ENCODE measurements at regions not wholly inside any gene's neighbourhood (a gene's known extent, or its start where the extent isn't known, plus 50 kb on each side); places are given as distances from the start of the nearest gene placed in this dataset.

DNA sequence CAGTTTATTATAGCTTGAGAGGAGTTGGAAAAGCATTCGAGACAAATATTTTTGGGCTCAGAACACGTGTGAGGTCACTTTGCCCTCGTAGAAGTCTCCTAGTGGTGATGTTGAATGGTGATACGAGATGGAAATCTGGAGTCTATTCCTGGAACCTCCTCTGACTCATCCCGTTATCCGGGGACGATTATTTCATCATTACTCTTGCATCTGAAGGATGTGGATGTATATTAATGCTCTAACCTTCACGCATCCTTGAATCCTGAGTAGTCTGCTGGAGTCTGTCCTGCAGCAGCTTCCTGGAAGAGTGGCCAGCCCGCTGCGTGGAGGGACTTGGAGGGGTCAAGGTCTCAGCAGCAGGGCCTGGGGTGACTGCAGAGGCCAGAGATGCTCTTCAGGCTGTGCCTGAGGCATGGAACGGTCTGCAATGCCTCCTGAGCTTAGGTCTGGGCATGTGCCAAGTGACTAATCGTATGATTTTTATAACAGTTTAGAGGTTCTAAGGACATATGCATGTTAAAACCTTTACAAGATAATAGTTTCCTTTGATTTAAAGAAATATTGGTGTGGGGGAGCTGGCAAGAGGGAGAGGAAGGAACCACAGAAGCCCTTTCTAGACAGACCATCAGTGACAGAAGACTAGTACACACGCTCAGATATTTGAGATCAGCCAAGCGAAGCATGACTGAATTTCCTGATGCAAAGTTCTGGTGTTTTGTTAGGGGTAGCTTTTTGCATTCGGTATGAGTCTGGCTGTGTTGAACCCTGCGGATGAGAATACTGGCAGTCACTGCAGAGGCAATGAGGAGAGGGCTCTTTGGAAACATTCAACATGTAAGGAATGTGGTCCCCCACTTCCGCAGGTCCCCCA, 400.2 kb downstream of the QKI start:
- peak; percentile 27 for DNase-seq (ENCODE audit: low read depth)
- no peak overlapping the region for H3K4me3 ChIP-seq (ENCODE audit: low read depth, low read length)
- TF ChIP-seq, protein P1, sequence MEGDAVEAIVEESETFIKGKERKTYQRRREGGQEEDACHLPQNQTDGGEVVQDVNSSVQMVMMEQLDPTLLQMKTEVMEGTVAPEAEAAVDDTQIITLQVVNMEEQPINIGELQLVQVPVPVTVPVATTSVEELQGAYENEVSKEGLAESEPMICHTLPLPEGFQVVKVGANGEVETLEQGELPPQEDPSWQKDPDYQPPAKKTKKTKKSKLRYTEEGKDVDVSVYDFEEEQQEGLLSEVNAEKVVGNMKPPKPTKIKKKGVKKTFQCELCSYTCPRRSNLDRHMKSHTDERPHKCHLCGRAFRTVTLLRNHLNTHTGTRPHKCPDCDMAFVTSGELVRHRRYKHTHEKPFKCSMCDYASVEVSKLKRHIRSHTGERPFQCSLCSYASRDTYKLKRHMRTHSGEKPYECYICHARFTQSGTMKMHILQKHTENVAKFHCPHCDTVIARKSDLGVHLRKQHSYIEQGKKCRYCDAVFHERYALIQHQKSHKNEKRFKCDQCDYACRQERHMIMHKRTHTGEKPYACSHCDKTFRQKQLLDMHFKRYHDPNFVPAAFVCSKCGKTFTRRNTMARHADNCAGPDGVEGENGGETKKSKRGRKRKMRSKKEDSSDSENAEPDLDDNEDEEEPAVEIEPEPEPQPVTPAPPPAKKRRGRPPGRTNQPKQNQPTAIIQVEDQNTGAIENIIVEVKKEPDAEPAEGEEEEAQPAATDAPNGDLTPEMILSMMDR (IDR thresholded peaks at IDR 0.05; ENCODE audit: insufficient read depth, low read depth, low read length, missing control alignments): no peak

DNA sequence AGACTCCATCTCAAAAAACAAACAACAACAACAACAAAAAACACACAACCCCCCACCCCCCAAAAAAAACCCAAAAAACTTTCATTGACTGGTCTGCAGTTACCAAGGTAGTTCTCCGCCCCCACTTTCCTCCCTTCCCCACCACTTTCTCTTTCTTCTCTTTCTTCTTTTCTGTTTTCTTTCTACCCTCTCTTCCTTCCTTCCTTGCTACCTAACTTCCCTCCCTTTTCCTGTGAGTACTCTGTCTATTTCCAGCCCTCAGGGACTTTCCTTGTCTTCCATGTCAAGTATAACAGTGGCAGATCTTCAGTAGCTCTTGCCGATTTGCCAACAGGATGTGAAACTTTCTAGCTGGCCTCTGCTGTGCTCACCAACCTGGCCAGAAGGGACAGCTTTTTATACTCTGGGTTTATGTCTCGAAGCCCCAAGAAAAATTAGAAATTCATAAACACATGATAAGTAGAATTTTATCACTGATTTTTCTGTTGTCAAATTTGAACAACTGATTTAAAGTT, 399.5 kb downstream of the QKI start:
- no peak overlapping the region for H3K4me3 ChIP-seq (ENCODE audit: low read depth, low read length)
- DNase-seq (ENCODE audit: low read depth): peak; percentile 48
- TF ChIP-seq, protein P1 (IDR thresholded peaks at IDR 0.05; ENCODE audit: insufficient read depth, low read depth, low read length, missing control alignments): no peak

DNA sequence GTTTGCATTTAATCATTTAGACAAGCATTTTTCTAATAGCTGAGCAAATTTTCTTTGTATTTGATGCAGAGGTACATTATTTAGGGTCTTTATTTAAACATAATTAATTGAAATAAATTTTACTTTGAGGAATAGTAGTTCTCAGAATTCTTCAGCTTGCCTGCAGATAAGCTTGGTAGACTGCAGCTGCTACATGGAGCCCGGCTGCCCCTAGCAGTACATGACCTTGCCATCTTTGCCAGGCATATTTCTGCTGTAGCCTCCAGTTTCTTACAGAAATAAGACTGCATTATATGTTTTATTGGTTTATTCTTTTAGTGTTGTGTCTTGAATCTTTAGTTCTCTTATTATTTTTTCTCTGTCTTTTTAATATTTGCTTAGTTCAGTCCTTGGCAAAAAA, 396.8 kb downstream of the QKI start:
- H3K4me3 ChIP-seq (ENCODE audit: low read depth, low read length): no peak overlapping the region
- TF ChIP-seq, protein P1 (IDR thresholded peaks at IDR 0.05; ENCODE audit: insufficient read depth, low read depth, low read length, missing control alignments): no peak
- DNase-seq (ENCODE audit: low read depth): no peak

DNA sequence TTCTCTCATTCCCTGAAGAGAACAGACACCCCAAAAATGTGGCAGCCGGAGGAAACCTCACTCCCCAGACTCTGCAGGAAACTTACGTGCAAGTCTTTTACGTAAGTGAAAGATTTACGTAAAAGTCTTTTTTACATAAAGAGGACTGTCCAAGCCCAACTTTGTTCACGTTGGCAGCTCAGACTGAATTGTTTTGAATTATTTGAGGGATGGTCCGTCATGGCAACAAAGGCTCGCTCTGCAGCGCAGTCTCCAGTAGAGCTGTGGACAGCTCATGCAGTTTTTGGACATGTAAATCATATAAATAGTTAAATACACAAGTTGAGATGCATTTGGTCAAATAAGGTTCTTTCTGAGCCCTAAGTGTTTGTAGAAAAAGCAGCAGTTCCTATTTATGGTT, 394.8 kb downstream of the QKI start:
- no peak for DNase-seq (ENCODE audit: low read depth)

DNA sequence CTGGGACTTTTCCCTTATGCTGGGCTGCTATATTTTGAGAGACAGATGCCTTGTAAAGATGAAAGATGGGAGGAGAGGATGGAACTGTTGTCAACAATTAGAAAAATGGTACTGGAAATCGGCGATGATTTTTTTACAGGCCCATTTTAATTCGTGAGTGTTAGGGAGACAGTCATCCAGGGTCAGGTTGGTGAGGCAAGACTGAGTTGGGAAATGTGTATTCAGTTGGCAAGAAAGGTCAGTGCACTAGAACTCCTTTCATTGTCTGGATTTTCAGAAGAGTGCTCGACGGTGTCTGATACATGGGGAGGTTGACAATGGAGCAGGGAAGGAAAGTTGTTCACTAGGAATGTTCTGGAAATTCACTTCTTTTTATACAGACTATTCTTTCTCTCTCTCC, 394.4 kb downstream of the QKI start:
- TF ChIP-seq, protein P1 (IDR thresholded peaks at IDR 0.05; ENCODE audit: insufficient read depth, low read depth, low read length, missing control alignments): no peak
- no peak overlapping the region for H3K4me3 ChIP-seq (ENCODE audit: low read depth, low read length)
- no peak for DNase-seq (ENCODE audit: low read depth)

More for the DNA sequence above, 394.8 kb downstream of the QKI start:
- TF ChIP-seq, protein P1 (IDR thresholded peaks at IDR 0.05; ENCODE audit: insufficient read depth, low read depth, low read length, missing control alignments): no peak
- H3K4me3 ChIP-seq (ENCODE audit: low read depth, low read length): no peak overlapping the region

DNA sequence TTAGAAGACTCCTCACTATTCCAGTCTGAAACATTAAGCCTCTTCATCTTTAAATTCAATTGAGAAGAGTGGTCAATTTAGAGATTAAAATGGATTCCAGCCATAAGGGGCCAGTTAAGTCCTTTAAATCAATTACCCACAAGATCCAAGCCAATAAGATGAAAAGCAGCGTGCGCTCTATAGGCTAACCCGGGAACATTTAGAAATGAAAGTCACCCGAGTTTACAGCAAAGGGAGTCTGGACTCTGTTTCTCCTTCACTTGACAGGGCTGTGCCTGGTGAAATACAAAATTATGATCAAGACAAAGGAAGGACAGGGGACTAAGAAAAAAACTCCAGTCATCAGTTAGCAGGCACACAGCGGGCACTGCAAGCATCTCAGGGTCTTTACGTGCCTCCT, 393.7 kb downstream of the QKI start:
- no peak overlapping the region for H3K4me3 ChIP-seq (ENCODE audit: low read depth, low read length)
- TF ChIP-seq, protein P1 (IDR thresholded peaks at IDR 0.05; ENCODE audit: insufficient read depth, low read depth, low read length, missing control alignments): no peak
- no peak for DNase-seq (ENCODE audit: low read depth)
